ENCODE measurements at regions not wholly inside any gene's neighbourhood (a gene's known extent, or its start where the extent isn't known, plus 50 kb on each side); places are given as distances from the start of the nearest gene placed in this dataset.

GRCh38 chr3:159059395-159059794, 257.5 kb downstream of the MFSD1 start:
- TF ChIP-seq, protein P1, sequence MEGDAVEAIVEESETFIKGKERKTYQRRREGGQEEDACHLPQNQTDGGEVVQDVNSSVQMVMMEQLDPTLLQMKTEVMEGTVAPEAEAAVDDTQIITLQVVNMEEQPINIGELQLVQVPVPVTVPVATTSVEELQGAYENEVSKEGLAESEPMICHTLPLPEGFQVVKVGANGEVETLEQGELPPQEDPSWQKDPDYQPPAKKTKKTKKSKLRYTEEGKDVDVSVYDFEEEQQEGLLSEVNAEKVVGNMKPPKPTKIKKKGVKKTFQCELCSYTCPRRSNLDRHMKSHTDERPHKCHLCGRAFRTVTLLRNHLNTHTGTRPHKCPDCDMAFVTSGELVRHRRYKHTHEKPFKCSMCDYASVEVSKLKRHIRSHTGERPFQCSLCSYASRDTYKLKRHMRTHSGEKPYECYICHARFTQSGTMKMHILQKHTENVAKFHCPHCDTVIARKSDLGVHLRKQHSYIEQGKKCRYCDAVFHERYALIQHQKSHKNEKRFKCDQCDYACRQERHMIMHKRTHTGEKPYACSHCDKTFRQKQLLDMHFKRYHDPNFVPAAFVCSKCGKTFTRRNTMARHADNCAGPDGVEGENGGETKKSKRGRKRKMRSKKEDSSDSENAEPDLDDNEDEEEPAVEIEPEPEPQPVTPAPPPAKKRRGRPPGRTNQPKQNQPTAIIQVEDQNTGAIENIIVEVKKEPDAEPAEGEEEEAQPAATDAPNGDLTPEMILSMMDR (conservative IDR thresholded peaks at IDR 0.05; ENCODE audit: low read depth in 2 of 2), result peak in 1 of 2 experiments; percentile 41; a peak in 2 of 4 replicates
- TF ChIP-seq REST (IDR thresholded peaks at IDR 0.05; ENCODE audit: unreplicated experiment) (no peak), CREB1 (CRISPR knock-in tag; IDR thresholded peaks at IDR 0.05; ENCODE audit: low read depth) (no peak), POLR2AphosphoS5 (IDR thresholded peaks at IDR 0.05; ENCODE audit: low read depth) (no peak), JUNB (IDR thresholded peaks at IDR 0.05; ENCODE audit: unreplicated experiment) (no peak)
